HCT116 (cell line): ENCODE measurements at regions not wholly inside any gene's neighbourhood (a gene's known extent, or its start where the extent isn't known, plus 50 kb on each side); places are given as distances from the start of the nearest gene placed in this dataset.

ENCODE experiments used
- FOSL1 ChIP-seq: IDR thresholded peaks from 2 replicates; pipeline ENCODE4 v1.6.1; 2012; ENCODE audit warnings: low read depth
- MAX ChIP-seq: IDR thresholded peaks from 2 replicates; pipeline ENCODE4 v1.6.1; 2012
- POLR2A ChIP-seq: IDR thresholded peaks from 2 replicates; pipeline ENCODE4 v1.7.0; 2011; ENCODE audit warnings: borderline replicate concordance; ENCODE audit not compliant: insufficient read depth, insufficient read length; ENCODE audit errors: extremely low read depth
- POLR2AphosphoS5 ChIP-seq: IDR thresholded peaks from 2 replicates; pipeline ENCODE4 v1.6.1; 2011; ENCODE audit warnings: mild to moderate bottlenecking, low read depth, low read length, moderate library complexity
- YY1 ChIP-seq: IDR thresholded peaks from 2 replicates; pipeline ENCODE4 v1.6.1; 2011; ENCODE audit warnings: low read length, low read depth, moderate library complexity, mild to moderate bottlenecking; ENCODE audit not compliant: insufficient replicate concordance; ENCODE audit errors: extremely low read depth
- TF ChIP-seq, protein P1 (sequence below), 3 experiments: fragments of 200-600 bp in 1 of 3; sonication (generic) in 1 of 3; IDR thresholded peaks in 2 of 3; conservative IDR thresholded peaks in 1 of 3; 2 replicates each; pipeline ENCODE4 v1.5.1; 2012 to 2017; ENCODE audit warnings: low read depth in 2 of 3, low read length in 2 of 3, antibody characterized with exemption in 1 of 3, borderline replicate concordance in 1 of 3, control low read depth in 1 of 3, mild to moderate bottlenecking in 1 of 3, mixed read lengths in 1 of 3, mixed run types in 1 of 3, moderate library complexity in 1 of 3; ENCODE audit not compliant: insufficient read depth in 1 of 3
- TF ChIP-seq, protein P2 (sequence below): IDR thresholded peaks from 2 replicates; pipeline ENCODE4 v1.6.1; 2011; ENCODE audit warnings: mild to moderate bottlenecking, low read length, moderate library complexity; ENCODE audit not compliant: insufficient replicate concordance; ENCODE audit errors: extremely low read depth

DNA sequence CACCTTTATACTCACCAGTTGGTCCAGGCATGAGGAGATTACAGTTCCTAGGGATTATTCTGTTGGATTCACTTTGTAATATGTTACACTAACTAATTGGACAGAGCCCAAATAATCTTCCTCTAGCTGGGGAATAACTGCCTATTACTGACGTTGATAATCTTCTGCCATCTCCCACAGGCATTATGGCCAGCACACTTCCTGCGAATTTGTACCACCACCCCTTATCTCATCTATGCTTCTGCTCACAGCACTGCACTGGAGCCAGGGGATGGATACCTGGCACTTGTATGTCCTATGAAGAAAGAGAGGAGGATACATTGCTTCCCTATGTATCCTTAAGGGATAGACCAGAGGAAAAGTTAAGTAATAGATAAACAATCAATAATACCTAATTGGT is 494.8 kb upstream of the MAN1A1 start:
- TF ChIP-seq, protein P1, sequence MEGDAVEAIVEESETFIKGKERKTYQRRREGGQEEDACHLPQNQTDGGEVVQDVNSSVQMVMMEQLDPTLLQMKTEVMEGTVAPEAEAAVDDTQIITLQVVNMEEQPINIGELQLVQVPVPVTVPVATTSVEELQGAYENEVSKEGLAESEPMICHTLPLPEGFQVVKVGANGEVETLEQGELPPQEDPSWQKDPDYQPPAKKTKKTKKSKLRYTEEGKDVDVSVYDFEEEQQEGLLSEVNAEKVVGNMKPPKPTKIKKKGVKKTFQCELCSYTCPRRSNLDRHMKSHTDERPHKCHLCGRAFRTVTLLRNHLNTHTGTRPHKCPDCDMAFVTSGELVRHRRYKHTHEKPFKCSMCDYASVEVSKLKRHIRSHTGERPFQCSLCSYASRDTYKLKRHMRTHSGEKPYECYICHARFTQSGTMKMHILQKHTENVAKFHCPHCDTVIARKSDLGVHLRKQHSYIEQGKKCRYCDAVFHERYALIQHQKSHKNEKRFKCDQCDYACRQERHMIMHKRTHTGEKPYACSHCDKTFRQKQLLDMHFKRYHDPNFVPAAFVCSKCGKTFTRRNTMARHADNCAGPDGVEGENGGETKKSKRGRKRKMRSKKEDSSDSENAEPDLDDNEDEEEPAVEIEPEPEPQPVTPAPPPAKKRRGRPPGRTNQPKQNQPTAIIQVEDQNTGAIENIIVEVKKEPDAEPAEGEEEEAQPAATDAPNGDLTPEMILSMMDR (IDR thresholded peaks at IDR 0.05 in 2 of 3, conservative IDR thresholded peaks at IDR 0.05 in 1 of 3; ENCODE audit: borderline replicate concordance in 1 of 3, insufficient read depth in 1 of 3, low read depth in 2 of 3, low read length in 2 of 3): no peak
- TF ChIP-seq POLR2A: no peak
- TF ChIP-seq, protein P2, sequence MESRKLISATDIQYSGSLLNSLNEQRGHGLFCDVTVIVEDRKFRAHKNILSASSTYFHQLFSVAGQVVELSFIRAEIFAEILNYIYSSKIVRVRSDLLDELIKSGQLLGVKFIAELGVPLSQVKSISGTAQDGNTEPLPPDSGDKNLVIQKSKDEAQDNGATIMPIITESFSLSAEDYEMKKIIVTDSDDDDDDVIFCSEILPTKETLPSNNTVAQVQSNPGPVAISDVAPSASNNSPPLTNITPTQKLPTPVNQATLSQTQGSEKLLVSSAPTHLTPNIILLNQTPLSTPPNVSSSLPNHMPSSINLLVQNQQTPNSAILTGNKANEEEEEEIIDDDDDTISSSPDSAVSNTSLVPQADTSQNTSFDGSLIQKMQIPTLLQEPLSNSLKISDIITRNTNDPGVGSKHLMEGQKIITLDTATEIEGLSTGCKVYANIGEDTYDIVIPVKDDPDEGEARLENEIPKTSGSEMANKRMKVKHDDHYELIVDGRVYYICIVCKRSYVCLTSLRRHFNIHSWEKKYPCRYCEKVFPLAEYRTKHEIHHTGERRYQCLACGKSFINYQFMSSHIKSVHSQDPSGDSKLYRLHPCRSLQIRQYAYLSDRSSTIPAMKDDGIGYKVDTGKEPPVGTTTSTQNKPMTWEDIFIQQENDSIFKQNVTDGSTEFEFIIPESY: no peak
- TF ChIP-seq POLR2AphosphoS5: no peak
- TF ChIP-seq FOSL1: no peak
- no peak for TF ChIP-seq YY1
- TF ChIP-seq MAX: no peak
